Smooth muscle cell (in vitro differentiated cells): ENCODE measurements at regions not wholly inside any gene's neighbourhood (a gene's known extent, or its start where the extent isn't known, plus 50 kb on each side); places are given as distances from the start of the nearest gene placed in this dataset.
"Not testable (repeated sequence)": the region's sequence is repeated elsewhere in the genome, so short reads cannot be mapped to it uniquely, and the experiment has no call there.

Experiments used
- DNase-seq: peaks from one replicate; lab custom pipeline; 2025; ENCODE audit not compliant: unreplicated experiment; lab: John Stamatoyannopoulos, UW
- H2AFZ ChIP-seq: fragments of 200-600 bp; sonication (generic); 2 replicates; pipeline ENCODE4 v1.6.0; 2016; ENCODE audit warnings: antibody characterized with exemption, low read depth, mild to moderate bottlenecking
- H3F3A ChIP-seq: fragments of 200-600 bp; sonication (generic); 2 replicates; pipeline ENCODE4 v1.6.0; 2017; ENCODE audit warnings: antibody characterized with exemption, low read depth
- H3K27ac ChIP-seq: fragments of 200-600 bp; sonication (generic); 2 replicates; pipeline ENCODE4 v1.5.1; 2016; ENCODE audit warnings: low read depth, mild to moderate bottlenecking
- H3K27me3 ChIP-seq: fragments of 200-600 bp; sonication (generic); 2 replicates; pipeline ENCODE4 v1.6.1; 2016; ENCODE audit warnings: low read depth, mild to moderate bottlenecking
- H3K36me3 ChIP-seq: fragments of 200-600 bp; sonication (generic); 2 replicates; pipeline ENCODE4 v1.5.1; 2016; ENCODE audit warnings: low read depth
- H3K4me1 ChIP-seq: fragments of 200-600 bp; sonication (generic); 2 replicates; pipeline ENCODE4 v1.5.1; 2016; ENCODE audit warnings: low read depth
- H3K4me2 ChIP-seq: fragments of 200-600 bp; sonication (generic); 2 replicates; pipeline ENCODE4 v1.6.0; 2016; ENCODE audit warnings: mild to moderate bottlenecking
- H3K4me3 ChIP-seq: fragments of 200-600 bp; sonication (generic); 2 replicates; pipeline ENCODE4 v1.5.1; 2016; ENCODE audit warnings: mild to moderate bottlenecking
- H3K79me2 ChIP-seq: fragments of 200-600 bp; sonication (generic); 2 replicates; pipeline ENCODE4 v1.6.0; 2016; ENCODE audit warnings: low read depth, mild to moderate bottlenecking
- H3K9ac ChIP-seq: fragments of 200-600 bp; sonication (generic); 2 replicates; pipeline ENCODE4 v1.6.0; 2016; ENCODE audit warnings: low read depth
- H3K9me3 ChIP-seq: fragments of 200-600 bp; sonication (generic); replicated peaks from 2 replicates; pipeline ENCODE4 v1.5.1; 2016; ENCODE audit warnings: low read depth
- H4K20me1 ChIP-seq: fragments of 200-600 bp; sonication (generic); 2 replicates; pipeline ENCODE4 v1.6.0; 2016; ENCODE audit warnings: low read depth
- WGBS: methylation state at CpG from one replicate; pipeline ENCODE4 v1.1.7; 2016; ENCODE audit warnings: low lambda C conversion rate; 5-methylcytosine and 5-hydroxymethylcytosine counted together
- TF ChIP-seq, protein P1 (sequence below): fragments of 200-600 bp; sonication (generic); IDR thresholded peaks from 2 replicates; pipeline ENCODE4 v1.5.1; 2017; ENCODE audit warnings: borderline replicate concordance, mild to moderate bottlenecking, antibody characterized with exemption; ENCODE audit not compliant: insufficient read depth, poor library complexity, severe bottlenecking

DNA sequence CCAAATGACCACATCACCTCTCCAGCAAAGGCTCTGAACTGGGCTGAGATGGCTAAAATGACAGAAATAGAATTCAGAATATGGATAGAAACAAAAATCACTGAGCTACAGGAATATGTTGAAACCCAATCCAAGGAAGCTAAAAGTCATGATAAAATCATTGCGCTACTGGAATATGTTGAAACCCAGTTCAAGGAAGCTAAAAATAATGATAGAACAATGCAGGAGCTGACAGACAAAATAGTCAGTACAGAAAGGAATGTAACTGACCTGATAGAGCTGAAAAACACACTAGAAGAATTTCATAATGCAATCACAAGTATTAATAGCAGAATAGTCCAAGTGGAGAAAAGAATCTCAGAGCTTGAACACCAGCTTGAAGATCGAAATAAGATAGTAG, 394.9 kb upstream of the GRAMD2B start:
- TF ChIP-seq, protein P1, sequence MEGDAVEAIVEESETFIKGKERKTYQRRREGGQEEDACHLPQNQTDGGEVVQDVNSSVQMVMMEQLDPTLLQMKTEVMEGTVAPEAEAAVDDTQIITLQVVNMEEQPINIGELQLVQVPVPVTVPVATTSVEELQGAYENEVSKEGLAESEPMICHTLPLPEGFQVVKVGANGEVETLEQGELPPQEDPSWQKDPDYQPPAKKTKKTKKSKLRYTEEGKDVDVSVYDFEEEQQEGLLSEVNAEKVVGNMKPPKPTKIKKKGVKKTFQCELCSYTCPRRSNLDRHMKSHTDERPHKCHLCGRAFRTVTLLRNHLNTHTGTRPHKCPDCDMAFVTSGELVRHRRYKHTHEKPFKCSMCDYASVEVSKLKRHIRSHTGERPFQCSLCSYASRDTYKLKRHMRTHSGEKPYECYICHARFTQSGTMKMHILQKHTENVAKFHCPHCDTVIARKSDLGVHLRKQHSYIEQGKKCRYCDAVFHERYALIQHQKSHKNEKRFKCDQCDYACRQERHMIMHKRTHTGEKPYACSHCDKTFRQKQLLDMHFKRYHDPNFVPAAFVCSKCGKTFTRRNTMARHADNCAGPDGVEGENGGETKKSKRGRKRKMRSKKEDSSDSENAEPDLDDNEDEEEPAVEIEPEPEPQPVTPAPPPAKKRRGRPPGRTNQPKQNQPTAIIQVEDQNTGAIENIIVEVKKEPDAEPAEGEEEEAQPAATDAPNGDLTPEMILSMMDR, result no peak
- no peak overlapping the region for H3K4me3 ChIP-seq
- no peaks in the 10 kb centered on the region for H3K27me3 ChIP-seq
- no peak for DNase-seq
- no peak overlapping the region for H3K27ac ChIP-seq
- H3K9me3 ChIP-seq, result no peaks in the 10 kb centered on the region
- H3K79me2 ChIP-seq, result no peaks in the 10 kb centered on the region
- no peak overlapping the region for H3K9ac ChIP-seq
- no peaks in the 10 kb centered on the region for H3K36me3 ChIP-seq
- no peak overlapping the region for H3K4me2 ChIP-seq
- H2AFZ ChIP-seq, result no peak overlapping the region
- no peaks in the 10 kb centered on the region for H4K20me1 ChIP-seq
- H3F3A ChIP-seq, result no peaks in the 10 kb centered on the region
- 89% methylated on average over 2 of the region's 2 CpGs for WGBS
- H3K4me1 ChIP-seq, result no peaks in the 10 kb centered on the region

GRCh38 chr5:126029282-126029681, 393.9 kb upstream of the GRAMD2B start:
- H3K27me3 ChIP-seq, H3K4me3 ChIP-seq, H4K20me1 ChIP-seq, DNase-seq, H3K9ac ChIP-seq, H2AFZ ChIP-seq, H3K9me3 ChIP-seq, H3K36me3 ChIP-seq, H3K79me2 ChIP-seq, H3K4me2 ChIP-seq, H3K27ac ChIP-seq, H3F3A ChIP-seq, H3K4me1 ChIP-seq: not testable (repeated sequence)
- 100% methylated on average over 1 of the region's 1 CpG for WGBS

DNA sequence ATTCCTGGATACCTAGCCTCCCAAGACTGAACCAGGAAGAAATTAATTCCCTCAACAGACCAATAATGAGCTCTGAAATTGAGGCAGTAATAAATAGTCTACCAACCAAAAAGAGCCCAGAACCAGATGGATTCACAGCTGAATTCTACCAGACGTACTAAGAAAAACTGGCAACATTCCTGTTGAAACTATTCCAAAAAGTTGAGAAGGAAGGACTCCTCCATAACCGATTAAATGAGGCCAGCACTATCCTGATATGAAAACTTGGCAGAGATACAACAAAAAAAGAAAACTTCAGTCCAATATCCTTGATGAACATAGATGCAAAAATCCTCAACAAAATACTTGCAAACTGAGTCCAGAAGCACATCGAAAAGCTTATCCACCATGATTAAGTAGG, 392.5 kb upstream of the GRAMD2B start:
- H3K79me2 ChIP-seq, result no peaks in the 10 kb centered on the region
- no peak overlapping the region for H2AFZ ChIP-seq
- no peaks in the 10 kb centered on the region for H3K9me3 ChIP-seq
- H4K20me1 ChIP-seq, result no peaks in the 10 kb centered on the region
- no peak for DNase-seq
- H3K4me1 ChIP-seq, result no peaks in the 10 kb centered on the region
- no peak overlapping the region for H3K9ac ChIP-seq
- H3K27me3 ChIP-seq, result no peaks in the 10 kb centered on the region
- H3K36me3 ChIP-seq, result no peaks in the 10 kb centered on the region
- TF ChIP-seq, protein P1, result no peak
- no peak overlapping the region for H3K4me2 ChIP-seq
- H3K4me3 ChIP-seq, result no peak overlapping the region
- no peak overlapping the region for H3K27ac ChIP-seq
- no peaks in the 10 kb centered on the region for H3F3A ChIP-seq
- 90% methylated on average over 3 of the region's 3 CpGs for WGBS

- Histone ChIP-seq H3K36me3 (no peaks in the 10 kb centered on the region), H3K27ac (no peak overlapping the region), H2AFZ (no peak overlapping the region), H3F3A (no peaks in the 10 kb centered on the region), H3K9ac (no peak overlapping the region), H3K79me2 (no peaks in the 10 kb centered on the region), H3K4me1 (no peaks in the 10 kb centered on the region), H3K27me3 (no peaks in the 10 kb centered on the region), H3K4me2 (no peak overlapping the region), H4K20me1 (no peaks in the 10 kb centered on the region), H3K4me3 (no peak overlapping the region), H3K9me3 (no peaks in the 10 kb centered on the region)
- WGBS, result 76% methylated on average over 7 of the region's 7 CpGs
- DNase-seq, result no peak
- TF ChIP-seq, protein P1, result no peak
Observed at GRCh38 chr5:126031989-126032716, 391.1 kb upstream of the GRAMD2B start.
